ENCODE measurements at regions not wholly inside any gene's neighbourhood (a gene's known extent, or its start where the extent isn't known, plus 50 kb on each side); places are given as distances from the start of the nearest gene placed in this dataset.
"Not testable (repeated sequence)": the region's sequence is repeated elsewhere in the genome, so short reads cannot be mapped to it uniquely, and the experiment has no call there.

DNA sequence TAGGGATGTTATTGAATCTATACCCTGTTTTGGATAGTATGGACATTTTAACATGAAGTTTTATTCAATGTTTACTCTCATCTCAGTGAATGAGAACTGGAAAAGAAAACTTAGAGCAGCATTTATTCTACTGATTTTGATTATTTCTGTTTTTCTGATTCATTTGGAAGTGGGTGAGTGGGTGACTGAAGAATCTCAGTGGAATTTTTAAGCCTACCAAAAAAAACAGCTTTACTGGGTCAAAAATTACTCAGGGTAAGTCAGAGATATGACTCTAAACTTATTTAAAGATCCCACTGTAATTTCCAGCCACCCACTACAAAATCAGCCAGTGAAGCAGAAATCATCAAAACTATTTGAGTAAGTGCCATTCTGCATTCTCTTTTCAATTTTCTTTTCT, 942.6 kb upstream of the ADAMTS5 start:
- not testable (repeated sequence) for H3K9me3 Mint-ChIP-seq (ENCODE audit: unreplicated experiment); H3K4me1 Mint-ChIP-seq (ENCODE audit: low read depth, unreplicated experiment); H3K27ac Mint-ChIP-seq (ENCODE audit: unreplicated experiment); DNase-seq; H3K27me3 Mint-ChIP-seq (ENCODE audit: unreplicated experiment); H3K36me3 Mint-ChIP-seq (ENCODE audit: unreplicated experiment); H3K4me3 Mint-ChIP-seq (ENCODE audit: unreplicated experiment)

DNA sequence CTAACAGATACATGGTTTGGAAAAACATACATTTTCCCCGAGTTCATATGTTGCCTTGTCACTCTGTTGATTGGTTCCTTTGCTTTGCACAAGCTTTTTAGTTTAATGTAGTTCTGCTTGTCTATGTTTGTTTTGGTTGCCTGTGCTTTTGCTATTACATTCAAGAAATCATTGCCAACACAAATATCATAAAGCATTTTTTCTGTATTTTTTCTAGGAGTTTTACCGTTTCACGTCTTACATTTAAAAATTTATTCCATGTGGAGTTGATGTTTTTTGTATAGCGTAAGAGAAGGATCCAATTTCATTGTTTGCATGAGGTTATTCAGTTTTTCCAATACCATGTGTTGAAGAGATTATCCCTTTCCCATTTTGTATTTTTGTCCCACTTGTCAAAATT, 941.9 kb upstream of the ADAMTS5 start:
- not testable (repeated sequence) for H3K4me3 Mint-ChIP-seq (ENCODE audit: unreplicated experiment); H3K4me1 Mint-ChIP-seq (ENCODE audit: low read depth, unreplicated experiment); H3K9me3 Mint-ChIP-seq (ENCODE audit: unreplicated experiment); H3K27ac Mint-ChIP-seq (ENCODE audit: unreplicated experiment); DNase-seq; H3K36me3 Mint-ChIP-seq (ENCODE audit: unreplicated experiment); H3K27me3 Mint-ChIP-seq (ENCODE audit: unreplicated experiment)

DNA sequence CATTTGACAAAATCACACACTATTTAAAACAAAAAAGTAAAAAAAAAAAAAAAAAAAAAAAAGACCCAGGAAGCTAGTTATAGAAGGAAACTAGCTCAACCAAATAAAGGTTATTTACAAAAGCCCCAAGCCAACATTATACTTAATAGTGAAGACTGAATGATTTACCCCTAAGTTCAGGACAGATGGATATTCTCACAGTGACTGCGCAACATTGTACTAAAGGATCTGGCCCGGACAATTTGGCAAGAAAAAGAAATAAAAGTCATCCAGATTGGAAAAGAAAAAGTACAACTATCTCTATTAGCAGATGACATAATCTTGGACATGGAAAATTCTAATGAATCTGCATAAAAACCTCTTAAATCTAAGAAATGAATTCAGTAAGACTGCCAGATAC, 936.0 kb upstream of the ADAMTS5 start:
- not testable (repeated sequence) for H3K27ac Mint-ChIP-seq (ENCODE audit: unreplicated experiment); H3K4me3 Mint-ChIP-seq (ENCODE audit: unreplicated experiment); H3K27me3 Mint-ChIP-seq (ENCODE audit: unreplicated experiment); H3K9me3 Mint-ChIP-seq (ENCODE audit: unreplicated experiment); H3K36me3 Mint-ChIP-seq (ENCODE audit: unreplicated experiment); DNase-seq; H3K4me1 Mint-ChIP-seq (ENCODE audit: low read depth, unreplicated experiment)

DNA sequence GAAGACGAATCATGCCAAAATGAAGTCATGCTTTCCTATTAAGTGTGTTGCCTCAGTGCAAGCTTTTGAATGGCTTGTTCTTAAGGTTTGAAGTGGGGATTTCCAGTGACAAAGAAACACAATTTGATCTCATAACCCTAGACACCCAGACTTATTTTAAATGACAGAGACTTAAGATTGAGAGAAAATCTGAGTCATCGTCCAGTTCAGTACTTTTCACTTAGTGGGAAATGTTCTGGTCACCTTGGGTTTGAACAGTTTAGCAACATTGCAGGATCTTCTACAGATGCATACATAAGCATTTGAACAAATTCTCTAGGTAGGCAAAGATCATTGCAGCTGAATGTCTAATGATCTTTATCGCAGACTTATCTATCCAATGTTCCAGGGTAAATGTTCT, 926.7 kb upstream of the ADAMTS5 start:
- H3K27ac Mint-ChIP-seq (ENCODE audit: unreplicated experiment); H3K36me3 Mint-ChIP-seq (ENCODE audit: unreplicated experiment); H3K4me3 Mint-ChIP-seq (ENCODE audit: unreplicated experiment); H3K4me1 Mint-ChIP-seq (ENCODE audit: low read depth, unreplicated experiment); H3K27me3 Mint-ChIP-seq (ENCODE audit: unreplicated experiment); H3K9me3 Mint-ChIP-seq (ENCODE audit: unreplicated experiment); DNase-seq: not testable (repeated sequence)

DNA sequence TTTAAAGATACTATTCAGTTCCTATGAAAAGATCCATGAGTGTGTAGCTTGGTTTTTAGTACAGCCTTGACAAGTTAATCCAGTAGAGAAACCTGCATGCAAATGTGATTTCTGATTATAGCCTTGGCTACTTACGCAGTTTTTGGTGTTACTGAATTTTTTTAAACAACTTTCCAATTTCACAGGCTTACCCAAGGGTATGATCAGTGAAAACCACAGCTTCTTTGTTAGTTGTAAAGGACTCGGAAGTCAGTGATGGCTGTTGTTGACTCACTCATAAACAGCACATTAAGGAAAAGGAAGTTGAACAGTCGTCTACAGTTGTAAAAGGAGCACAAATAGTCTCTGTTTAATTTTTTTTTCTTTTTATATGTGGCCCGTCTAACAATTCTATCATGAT, 924.6 kb upstream of the ADAMTS5 start:
- H3K27ac Mint-ChIP-seq (ENCODE audit: unreplicated experiment); H3K4me1 Mint-ChIP-seq (ENCODE audit: low read depth, unreplicated experiment); H3K27me3 Mint-ChIP-seq (ENCODE audit: unreplicated experiment); DNase-seq; H3K36me3 Mint-ChIP-seq (ENCODE audit: unreplicated experiment); H3K9me3 Mint-ChIP-seq (ENCODE audit: unreplicated experiment); H3K4me3 Mint-ChIP-seq (ENCODE audit: unreplicated experiment): not testable (repeated sequence)

DNA sequence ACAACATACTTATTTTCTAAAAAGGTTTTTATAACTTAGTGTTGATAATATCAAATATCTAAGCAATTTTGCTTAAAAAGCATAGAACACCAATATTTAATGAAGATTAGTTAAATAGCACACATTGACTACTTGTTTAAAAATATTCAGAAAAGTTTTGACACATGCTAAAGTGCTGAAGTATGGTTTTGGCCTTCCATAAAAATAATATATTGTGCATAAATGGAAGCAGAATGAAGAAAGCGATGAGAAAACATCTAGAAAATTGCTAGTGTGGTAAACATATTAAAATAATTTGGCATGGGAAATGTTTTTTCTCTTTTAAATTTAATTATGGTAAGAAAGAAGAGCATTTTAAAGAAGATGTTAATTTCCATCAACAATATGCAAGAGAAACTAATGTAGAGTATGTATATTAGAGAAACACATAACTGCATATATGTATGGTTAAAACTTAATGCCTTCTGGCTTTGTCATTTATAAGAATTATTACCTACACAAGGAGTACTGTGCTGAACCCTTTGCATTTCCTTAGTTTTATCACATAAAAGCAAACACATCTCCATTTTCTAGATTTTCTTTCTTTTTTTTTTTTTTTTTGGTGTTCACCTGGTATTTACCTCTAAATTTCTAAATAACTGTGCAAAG, 921.0 kb upstream of the ADAMTS5 start:
- not testable (repeated sequence) for H3K27me3 Mint-ChIP-seq (ENCODE audit: unreplicated experiment); H3K4me3 Mint-ChIP-seq (ENCODE audit: unreplicated experiment); DNase-seq; H3K27ac Mint-ChIP-seq (ENCODE audit: unreplicated experiment); H3K9me3 Mint-ChIP-seq (ENCODE audit: unreplicated experiment); H3K4me1 Mint-ChIP-seq (ENCODE audit: low read depth, unreplicated experiment); H3K36me3 Mint-ChIP-seq (ENCODE audit: unreplicated experiment)

DNA sequence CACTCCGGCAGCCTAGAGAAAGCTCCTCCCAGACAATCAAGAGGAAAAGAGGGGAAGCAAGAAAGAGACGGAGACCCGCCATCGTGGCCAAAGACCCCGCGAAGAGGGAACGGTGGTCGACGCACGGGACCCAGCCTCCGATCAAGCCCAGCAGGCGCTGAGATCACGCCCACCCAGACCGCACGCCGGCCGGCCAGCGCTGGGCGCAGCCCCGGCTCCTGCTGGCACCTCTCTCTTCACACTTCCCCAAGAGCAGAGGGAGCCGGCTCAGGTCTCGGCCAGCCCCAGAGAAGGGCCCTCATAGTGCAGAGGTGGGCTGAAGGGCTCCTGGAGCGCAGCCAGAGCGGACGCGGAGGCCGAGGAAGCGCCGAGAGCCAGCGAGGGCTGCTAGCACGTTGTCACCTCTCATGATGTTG, 918.4 kb upstream of the ADAMTS5 start:
- DNase-seq = no peak
- H3K4me3 Mint-ChIP-seq (ENCODE audit: unreplicated experiment) = no peak overlapping the region
- no peaks in the 10 kb centered on the region for H3K27me3 Mint-ChIP-seq (ENCODE audit: unreplicated experiment)
- peaks cover 2% of the 10 kb centered on the region for H3K9me3 Mint-ChIP-seq (ENCODE audit: unreplicated experiment)
- no peak overlapping the region for H3K27ac Mint-ChIP-seq (ENCODE audit: unreplicated experiment)
- TF ChIP-seq, protein P1, sequence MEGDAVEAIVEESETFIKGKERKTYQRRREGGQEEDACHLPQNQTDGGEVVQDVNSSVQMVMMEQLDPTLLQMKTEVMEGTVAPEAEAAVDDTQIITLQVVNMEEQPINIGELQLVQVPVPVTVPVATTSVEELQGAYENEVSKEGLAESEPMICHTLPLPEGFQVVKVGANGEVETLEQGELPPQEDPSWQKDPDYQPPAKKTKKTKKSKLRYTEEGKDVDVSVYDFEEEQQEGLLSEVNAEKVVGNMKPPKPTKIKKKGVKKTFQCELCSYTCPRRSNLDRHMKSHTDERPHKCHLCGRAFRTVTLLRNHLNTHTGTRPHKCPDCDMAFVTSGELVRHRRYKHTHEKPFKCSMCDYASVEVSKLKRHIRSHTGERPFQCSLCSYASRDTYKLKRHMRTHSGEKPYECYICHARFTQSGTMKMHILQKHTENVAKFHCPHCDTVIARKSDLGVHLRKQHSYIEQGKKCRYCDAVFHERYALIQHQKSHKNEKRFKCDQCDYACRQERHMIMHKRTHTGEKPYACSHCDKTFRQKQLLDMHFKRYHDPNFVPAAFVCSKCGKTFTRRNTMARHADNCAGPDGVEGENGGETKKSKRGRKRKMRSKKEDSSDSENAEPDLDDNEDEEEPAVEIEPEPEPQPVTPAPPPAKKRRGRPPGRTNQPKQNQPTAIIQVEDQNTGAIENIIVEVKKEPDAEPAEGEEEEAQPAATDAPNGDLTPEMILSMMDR (IDR thresholded peaks at IDR 0.05; ENCODE audit: partially characterized antibody, unreplicated experiment) = no peak
- no peaks in the 10 kb centered on the region for H3K36me3 Mint-ChIP-seq (ENCODE audit: unreplicated experiment)
- H3K4me1 Mint-ChIP-seq (ENCODE audit: low read depth, unreplicated experiment) = no peaks in the 10 kb centered on the region

DNA sequence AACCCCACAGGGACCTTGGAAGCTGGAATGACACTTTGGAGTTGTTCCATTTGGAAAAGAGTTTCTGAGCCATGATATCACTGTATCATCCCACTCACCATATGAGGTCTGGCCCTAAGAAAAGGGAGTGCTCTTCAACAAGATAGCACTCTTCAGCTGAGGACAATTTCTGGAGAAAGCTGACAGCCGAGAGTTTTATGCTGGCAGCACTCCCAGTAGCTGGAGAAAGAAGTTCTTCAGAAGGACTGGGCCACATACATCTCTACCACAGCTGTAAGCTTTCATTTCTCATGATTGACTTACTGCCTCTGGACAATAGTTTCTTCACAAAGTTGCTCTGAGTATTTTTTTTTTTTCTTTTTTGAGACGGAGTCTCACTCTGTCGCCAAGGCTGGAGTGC, 914.4 kb upstream of the ADAMTS5 start:
- not testable (repeated sequence) for H3K36me3 Mint-ChIP-seq (ENCODE audit: unreplicated experiment)

DNA sequence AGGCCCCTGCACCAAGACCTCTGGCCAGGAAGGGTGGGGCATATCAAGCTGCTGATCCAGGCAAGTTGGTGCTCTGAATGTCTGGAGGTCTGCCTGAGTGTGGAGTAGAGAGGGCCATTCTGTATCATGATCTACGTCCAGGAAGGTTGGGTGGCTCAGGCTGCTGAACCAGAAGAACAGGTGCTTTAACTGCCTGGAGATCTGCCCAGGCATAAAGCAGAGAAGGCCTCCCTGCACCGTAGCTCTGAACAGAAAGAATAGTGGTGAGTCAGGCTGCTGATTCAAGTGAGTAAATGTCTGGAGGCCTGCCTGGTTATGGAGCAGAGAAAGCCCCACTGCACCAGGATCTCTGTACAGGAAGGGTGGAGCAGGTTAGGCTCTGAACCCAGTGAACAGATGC, 905.5 kb upstream of the ADAMTS5 start:
- not testable (repeated sequence) for DNase-seq; H3K27me3 Mint-ChIP-seq (ENCODE audit: unreplicated experiment); H3K36me3 Mint-ChIP-seq (ENCODE audit: unreplicated experiment); H3K9me3 Mint-ChIP-seq (ENCODE audit: unreplicated experiment); H3K4me1 Mint-ChIP-seq (ENCODE audit: low read depth, unreplicated experiment); H3K4me3 Mint-ChIP-seq (ENCODE audit: unreplicated experiment); H3K27ac Mint-ChIP-seq (ENCODE audit: unreplicated experiment)

More for the DNA sequence above, 914.4 kb upstream of the ADAMTS5 start:
- not testable (repeated sequence) for DNase-seq; H3K27me3 Mint-ChIP-seq (ENCODE audit: unreplicated experiment); H3K4me3 Mint-ChIP-seq (ENCODE audit: unreplicated experiment); H3K27ac Mint-ChIP-seq (ENCODE audit: unreplicated experiment); H3K4me1 Mint-ChIP-seq (ENCODE audit: low read depth, unreplicated experiment); H3K9me3 Mint-ChIP-seq (ENCODE audit: unreplicated experiment)

DNA sequence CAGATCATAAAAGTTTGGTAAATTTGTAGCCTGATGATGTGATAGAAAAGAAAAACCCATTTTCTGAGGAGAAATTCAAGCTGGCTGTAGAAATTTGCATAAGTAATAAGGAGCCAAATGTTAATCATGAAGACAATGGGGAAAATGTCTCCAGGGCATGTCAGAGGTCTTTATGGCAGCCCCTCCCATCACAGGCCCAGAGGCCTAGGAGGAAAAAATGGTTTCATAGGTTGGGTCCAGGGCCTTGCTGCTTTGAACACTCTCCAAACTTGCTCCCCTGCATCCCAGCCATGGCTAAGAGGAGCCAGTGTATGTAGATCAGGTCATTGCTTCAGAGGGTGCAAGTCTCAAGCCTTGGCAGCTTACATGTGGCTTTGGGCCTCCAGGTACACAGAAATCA, 903.9 kb upstream of the ADAMTS5 start:
- not testable (repeated sequence) for H3K27me3 Mint-ChIP-seq (ENCODE audit: unreplicated experiment); H3K4me1 Mint-ChIP-seq (ENCODE audit: low read depth, unreplicated experiment); H3K27ac Mint-ChIP-seq (ENCODE audit: unreplicated experiment); DNase-seq; H3K36me3 Mint-ChIP-seq (ENCODE audit: unreplicated experiment); H3K9me3 Mint-ChIP-seq (ENCODE audit: unreplicated experiment); H3K4me3 Mint-ChIP-seq (ENCODE audit: unreplicated experiment)

DNA sequence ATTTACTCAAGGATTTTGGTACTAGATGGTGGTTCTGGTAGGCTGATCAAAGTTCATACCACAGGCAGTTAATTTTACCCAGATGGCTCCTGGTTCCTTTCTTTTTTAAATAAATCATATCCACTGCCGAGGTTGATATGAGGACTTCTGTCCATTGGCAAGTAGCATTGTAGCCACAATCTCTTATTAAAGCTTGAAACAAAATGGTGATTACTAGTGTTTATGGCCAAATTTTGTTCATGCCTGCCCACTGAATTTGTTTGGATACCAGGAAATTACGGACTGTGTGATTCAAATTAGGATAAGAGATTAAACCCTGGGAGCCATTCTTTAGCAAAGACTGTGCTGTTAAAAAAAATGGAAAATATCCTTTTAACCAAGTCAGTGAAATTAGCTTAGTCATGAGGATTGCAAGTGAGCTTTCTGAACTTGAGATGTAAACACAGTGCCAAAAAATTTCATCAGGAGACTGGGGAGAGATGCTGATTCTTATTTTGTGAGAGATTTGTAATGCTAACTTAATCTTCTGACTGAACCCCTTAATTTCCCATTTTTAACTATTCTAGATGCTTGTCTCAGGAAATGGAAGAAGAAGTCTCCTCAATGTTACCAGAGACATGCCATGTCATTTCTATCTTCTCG, 893.5 kb upstream of the ADAMTS5 start:
- not testable (repeated sequence) for DNase-seq; H3K9me3 Mint-ChIP-seq (ENCODE audit: unreplicated experiment); H3K36me3 Mint-ChIP-seq (ENCODE audit: unreplicated experiment); H3K4me1 Mint-ChIP-seq (ENCODE audit: low read depth, unreplicated experiment); H3K27ac Mint-ChIP-seq (ENCODE audit: unreplicated experiment); H3K4me3 Mint-ChIP-seq (ENCODE audit: unreplicated experiment); H3K27me3 Mint-ChIP-seq (ENCODE audit: unreplicated experiment)
